ENCODE measurements at regions not wholly inside any gene's neighbourhood (a gene's known extent, or its start where the extent isn't known, plus 50 kb on each side); places are given as distances from the start of the nearest gene placed in this dataset.
"Not testable (repeated sequence)": the region's sequence is repeated elsewhere in the genome, so short reads cannot be mapped to it uniquely, and the experiment has no call there.

DNA sequence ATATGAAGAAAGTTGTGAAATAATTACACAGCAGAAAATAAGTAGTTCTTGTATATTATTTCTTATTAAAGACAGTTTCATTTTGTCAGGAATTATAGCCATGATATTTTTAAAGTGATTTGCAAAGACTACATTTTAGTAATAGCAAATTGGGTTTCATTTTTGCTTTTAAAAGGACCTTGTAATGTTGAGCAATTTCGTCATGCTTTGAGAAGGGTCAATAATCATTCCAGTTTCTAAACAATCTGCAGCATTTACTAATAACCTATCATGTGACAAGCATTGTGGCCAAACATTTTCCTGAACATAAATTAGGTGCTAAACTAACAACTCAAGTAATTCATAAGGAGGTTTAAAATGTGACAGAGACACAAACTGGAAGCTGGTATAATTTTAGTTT is 214.4 kb upstream of the CBLB start:
- DNase-seq, result no peak

DNA sequence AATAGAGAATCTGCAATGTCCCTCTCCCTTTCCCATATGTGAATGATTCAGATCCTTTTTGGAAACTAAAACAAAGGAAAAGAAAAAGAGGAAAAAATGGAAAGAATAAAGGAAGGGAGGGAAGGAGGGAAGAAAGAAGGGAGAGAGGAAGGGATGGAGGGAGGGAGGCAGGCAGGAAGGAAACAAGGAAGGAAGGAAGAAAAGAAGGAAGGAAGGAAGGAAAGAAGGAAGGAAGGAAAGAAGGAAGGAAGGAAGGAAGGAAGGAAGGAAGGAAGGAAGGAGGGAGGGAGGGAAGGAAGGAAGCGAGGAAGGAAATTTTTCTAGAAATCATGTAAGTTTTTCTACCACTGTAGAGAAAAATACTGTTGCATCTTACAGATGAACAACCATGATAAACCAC is 215.0 kb upstream of the CBLB start:
- no peak for DNase-seq

DNA sequence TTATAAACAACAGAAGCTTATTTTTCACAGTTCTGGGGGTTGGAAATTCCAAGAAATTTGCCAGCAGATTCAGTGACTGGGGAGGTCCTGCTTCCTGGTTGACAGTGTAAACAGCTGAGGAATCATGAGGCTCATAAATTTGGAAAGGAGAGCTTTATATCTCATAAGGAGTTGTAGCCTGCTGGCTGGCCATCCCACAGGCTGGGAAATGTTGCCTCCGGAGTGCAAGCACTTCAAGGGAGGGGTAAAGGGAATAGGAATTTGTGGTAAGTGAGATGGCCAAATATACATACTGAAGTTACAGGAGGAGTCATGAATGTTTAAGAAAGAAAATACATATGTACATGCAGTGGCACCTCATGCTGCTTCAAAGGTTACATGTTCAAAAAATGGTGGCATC is 217.2 kb upstream of the CBLB start:
- DNase-seq, result no peak

DNA sequence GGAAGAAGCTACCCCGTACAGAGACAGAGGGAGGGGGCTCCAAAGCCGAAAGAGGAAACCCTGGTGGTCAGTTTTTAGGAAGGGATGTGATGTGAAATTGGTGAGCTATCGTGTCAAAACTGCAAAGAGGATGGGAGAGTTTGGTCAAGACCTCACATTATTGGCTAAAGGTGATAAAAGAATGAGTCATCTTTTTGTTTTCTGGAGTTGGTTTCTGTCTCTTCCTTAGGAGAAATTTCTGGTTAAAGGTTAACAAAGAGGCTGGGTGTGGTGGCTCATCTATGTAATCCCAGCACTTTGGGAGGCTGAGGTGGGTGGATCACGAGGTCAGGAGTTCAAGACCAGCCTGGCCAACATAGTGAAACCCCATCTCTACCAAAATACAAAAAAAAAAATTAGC is 217.8 kb upstream of the CBLB start:
- DNase-seq, result no peak

DNA sequence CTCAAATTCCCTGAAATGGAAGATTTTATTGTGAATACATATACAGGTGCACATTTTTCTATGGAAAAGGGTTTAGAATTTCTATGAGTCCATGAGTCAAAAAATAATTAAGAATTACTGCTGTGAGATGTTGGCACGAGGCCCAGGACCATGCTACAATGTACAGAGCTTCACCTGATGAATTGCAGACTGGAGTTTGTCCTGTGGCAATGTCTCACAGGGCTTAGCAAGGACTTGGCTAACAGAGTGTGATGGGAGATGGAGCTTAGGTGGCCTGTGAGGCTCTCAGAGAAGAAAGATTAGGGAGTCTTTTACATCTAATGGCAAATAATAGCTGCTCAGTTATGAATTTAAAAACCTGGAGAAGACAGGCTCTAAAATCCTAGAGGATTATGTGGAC is 219.5 kb upstream of the CBLB start:
- no peak for DNase-seq

DNA sequence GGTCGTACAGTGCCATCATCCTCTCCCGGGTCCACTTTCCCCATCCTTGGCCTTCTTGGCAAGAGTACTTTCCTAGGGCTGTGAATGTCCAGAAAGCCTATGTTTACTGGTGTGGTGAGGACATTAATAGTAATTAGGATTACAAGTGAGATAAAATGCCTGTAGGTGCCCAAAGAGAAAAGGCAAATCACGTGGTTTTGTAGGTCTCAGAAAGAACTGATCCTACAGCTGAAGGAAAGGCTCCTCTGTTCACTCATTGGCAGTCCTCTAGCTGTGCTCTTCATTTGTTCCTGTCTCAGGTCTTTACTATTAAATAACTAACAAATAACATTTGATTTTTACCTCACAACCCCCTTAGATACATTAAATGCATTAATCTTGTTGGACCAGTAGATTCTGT is 220.1 kb upstream of the CBLB start:
- no peak for DNase-seq

GRCh38 chr3:106089806-106090205 is 221.0 kb upstream of the CBLB start:
- no peak for DNase-seq

- no peak for DNase-seq
These were observed 224.0 kb upstream of the CBLB start for GRCh38 chr3:106092792-106093191.

DNA sequence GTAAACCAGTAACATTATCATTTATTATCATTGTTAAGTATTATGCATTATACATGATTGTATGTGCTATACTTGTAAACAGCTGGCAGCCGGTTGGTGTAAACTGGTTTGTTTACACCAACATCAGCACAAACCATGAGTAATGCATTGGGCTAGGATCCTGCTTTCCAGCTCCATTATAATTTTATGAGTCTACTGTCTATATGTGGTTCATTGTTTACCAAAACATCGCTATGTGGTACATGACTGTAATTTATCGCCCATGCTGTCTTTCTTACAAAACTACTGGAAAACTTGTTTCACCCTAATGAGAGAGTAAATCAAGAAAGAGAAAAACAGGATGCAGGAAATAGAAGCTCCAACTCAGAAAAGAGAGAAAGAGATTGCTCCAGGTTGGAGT is 224.8 kb upstream of the CBLB start:
- no peak for DNase-seq

- no peak for DNase-seq
These were observed 229.1 kb upstream of the CBLB start for GRCh38 chr3:106097817-106098435.

GRCh38 chr3:106103383-106103782 is 234.6 kb upstream of the CBLB start:
- DNase-seq, result no peak

- DNase-seq, result no peak
These were observed 235.3 kb upstream of the CBLB start for GRCh38 chr3:106104078-106104477.

DNA sequence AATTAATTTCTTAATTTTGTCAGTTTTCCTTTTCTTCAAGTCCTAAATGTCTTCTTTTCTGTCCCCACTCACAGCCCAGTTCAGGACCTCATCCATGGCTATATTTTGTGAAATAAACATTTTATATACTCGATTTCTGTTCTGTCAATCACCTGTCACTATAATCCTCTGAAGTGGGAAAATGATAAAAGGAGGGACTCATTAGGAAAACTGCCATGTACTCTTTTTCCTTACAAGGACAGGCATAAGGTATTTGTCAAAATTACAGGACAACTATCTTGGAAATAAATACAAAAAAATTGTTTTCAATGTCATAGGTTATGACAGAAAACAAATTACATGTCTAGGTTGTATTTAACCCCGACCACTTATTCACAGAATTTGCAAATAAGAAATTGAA is 240.1 kb upstream of the CBLB start:
- DNase-seq, result no peak

- not testable (repeated sequence) for DNase-seq
These were observed 243.7 kb upstream of the CBLB start for GRCh38 chr3:106112561-106112960.

DNA sequence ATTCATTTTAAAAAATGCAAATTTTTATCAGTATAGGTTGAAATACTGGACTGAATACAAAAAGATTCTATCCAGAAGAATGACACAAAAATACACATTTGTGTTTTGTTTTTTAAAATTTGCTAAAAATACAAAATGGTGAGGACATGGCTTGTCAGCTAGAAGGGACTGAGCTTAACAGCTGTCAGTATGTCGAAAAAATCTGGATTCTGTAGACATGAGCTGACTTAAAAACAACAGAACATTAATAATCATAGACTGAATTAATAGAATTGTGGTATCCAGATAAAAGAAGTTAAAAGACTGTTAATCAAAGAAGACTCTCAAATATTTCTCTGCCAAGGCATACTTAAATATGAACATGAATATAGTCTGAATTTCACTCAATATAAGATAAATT is 244.9 kb upstream of the CBLB start:
- no peak for DNase-seq

DNA sequence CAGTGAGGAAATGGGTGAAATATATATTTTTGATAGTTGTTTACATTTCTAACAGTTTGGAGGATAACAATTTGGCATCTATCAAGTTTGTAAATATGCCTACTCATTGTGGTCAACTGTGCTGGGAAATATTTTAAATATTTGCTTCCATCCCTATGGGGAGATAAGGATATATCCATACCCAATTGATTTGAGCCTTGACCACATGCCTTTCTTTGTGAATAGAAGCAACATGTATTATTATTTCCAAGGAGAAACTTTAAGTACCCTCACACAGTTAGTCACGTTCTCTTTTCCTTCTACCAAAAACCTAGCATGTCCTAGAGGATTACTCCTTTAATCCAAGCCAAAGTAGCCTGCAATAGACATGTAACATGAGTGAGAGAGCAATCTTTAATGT is 245.4 kb upstream of the CBLB start:
- no peak for DNase-seq

- DNase-seq, result no peak
These were observed 246.0 kb upstream of the CBLB start for GRCh38 chr3:106114848-106115247.

DNA sequence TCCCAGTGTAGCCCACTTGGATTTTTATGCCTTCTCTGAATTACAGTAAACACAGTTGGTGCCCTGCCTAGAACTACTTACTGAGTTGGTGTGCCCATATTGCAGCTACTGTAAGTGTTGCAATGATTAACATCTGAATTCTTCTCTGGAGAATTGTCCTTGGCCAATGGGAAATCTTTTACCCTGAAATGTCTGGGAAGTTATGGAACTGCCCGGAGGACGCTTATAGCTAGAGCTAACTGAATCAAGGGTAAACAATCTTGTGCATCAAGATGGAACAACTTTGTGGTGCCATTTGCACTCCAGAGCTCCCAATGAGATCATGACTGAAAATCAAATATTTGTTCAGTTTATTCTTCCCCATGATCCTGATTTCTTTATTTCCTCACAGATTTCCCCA is 246.7 kb upstream of the CBLB start:
- DNase-seq, result no peak

- DNase-seq, result no peak
These were observed 248.1 kb upstream of the CBLB start for GRCh38 chr3:106116733-106117489.

GRCh38 chr3:106117490-106117858 is 248.7 kb upstream of the CBLB start:
- no peak for DNase-seq

DNA sequence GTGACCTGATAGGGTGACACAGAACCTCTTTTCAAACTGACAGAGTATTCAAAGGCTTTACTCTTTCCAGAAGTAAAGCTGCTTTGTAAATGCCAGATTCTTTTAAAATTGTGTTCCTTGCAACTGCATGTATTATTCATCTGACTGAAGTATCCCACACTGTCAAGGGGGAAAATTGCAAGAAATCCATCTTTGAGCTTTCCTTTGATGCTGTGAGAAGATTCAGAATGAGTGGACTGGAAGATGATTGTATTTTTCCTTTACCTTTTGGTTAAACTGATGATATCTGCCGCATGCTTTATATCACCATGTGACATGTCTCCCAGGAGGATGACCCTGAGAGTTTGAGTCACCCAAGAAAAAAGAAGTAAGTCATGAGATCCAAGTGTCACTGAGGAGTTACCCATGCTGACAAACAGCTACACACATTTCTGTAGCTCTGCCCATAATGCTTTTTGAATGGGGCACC is 250.8 kb upstream of the CBLB start:
- DNase-seq, result no peak

DNA sequence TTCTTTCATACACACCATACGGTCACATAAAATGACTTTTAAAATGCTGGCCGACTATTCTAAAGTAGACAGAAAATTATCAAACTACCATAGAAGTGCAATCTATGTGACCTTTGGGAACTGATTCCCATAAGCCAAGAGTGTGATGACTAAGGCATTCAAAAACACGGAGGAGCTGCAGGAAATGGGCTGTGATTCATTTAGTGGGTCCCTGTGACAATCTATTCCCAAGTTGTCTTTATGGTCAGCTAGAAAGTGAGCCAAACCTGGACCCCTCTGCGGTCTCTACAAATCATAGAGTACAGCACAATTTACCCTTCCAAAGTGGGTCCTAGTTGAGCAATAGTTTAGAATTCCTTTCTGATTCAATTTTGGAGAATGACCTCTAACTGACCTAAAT is 251.5 kb upstream of the CBLB start:
- DNase-seq, result no peak

GRCh38 chr3:106121491-106122289 is 252.9 kb upstream of the CBLB start:
- DNase-seq, result no peak

GRCh38 chr3:106124818-106125217 is 256.0 kb upstream of the CBLB start:
- no peak for DNase-seq
